Heart right ventricle (tissue), 16 donors: ENCODE measurements at regions not wholly inside any gene's neighbourhood (a gene's known extent, or its start where the extent isn't known, plus 50 kb on each side); places are given as distances from the start of the nearest gene placed in this dataset.
"Not testable (repeated sequence)": the region's sequence is repeated elsewhere in the genome, so short reads cannot be mapped to it uniquely, and the experiment has no call there.

ENCODE experiments used
- ATAC-seq, 8 donors: fragments of 200-7000 bp; cut with Tn5 transposase; one replicate each; pipeline ENCODE4 v1.9.1; 2020; ENCODE audit warnings: mild to moderate bottlenecking in 8 of 8, moderate library complexity in 8 of 8, moderate number of reproducible peaks in 1 of 8
- DNase-seq, 2 donors: peaks; one replicate each; pipeline ENCODE4 v3.0.0-alpha.2; 2020
- H3K27ac ChIP-seq, 10 donors: fragments of 200-600 bp; sonication (generic) in 2 of 10; one replicate each; pipeline versions ENCODE4 v1.5.0 to v1.8.0; 2020 to 2022; ENCODE audit warnings: mild to moderate bottlenecking in 3 of 10
- H3K27me3 ChIP-seq, 7 donors: fragments of 200-600 bp; one replicate each; pipeline ENCODE4 v1.8.0; 2021 to 2022; ENCODE audit warnings: mild to moderate bottlenecking in 2 of 7
- H3K36me3 ChIP-seq, 9 donors: fragments of 200-600 bp; sonication (generic) in 1 of 9; one replicate each; pipeline versions ENCODE4 v1.5.0 to v1.8.0; 2020 to 2022; ENCODE audit warnings: mild to moderate bottlenecking in 2 of 9
- H3K4me1 ChIP-seq, 9 donors: fragments of 200-600 bp; sonication (generic) in 1 of 9; one replicate each; pipeline versions ENCODE4 v1.5.0 to v1.8.0; 2020 to 2022; ENCODE audit warnings: mild to moderate bottlenecking in 4 of 9
- H3K4me3 ChIP-seq, 10 donors: fragments of 200-600 bp; sonication (generic) in 2 of 10; one replicate each; pipeline versions ENCODE4 v1.5.0 to v1.8.0; 2020 to 2022; ENCODE audit warnings: mild to moderate bottlenecking in 7 of 10, moderate library complexity in 2 of 10
- H3K9me3 ChIP-seq, 11 donors: fragments of 200-600 bp in 10 of 11; sonication (generic) in 2 of 11; one replicate each; pipeline versions ENCODE4 v1.5.0 to v1.8.0; 2013 to 2022; ENCODE audit warnings: mild to moderate bottlenecking in 2 of 11, control low read depth in 1 of 11, moderate library complexity in 1 of 11
- CTCF ChIP-seq, 9 donors: fragments of 200-600 bp; sonication (generic) in 2 of 9; IDR thresholded peaks; one replicate each; pipeline versions ENCODE4 v1.5.0 to v1.8.0; 2021 to 2022; ENCODE audit warnings: antibody characterized with exemption in 9 of 9, mild to moderate bottlenecking in 5 of 9, moderate library complexity in 1 of 9
- WGBS, 2 donors: extraction: QIAGEN DNeasy Blood & Tissue Kit; methylation state at CpG; one replicate each; pipeline ENCODE4 v1.1.7; 2013; ENCODE audit warnings: inconsistent platforms in 1 of 2; 5-methylcytosine and 5-hydroxymethylcytosine counted together
- intact Hi-C, 10 donors: fragments of 100-400 bp; cut with DNase I; formaldehyde crosslinking; loops; one replicate each; pipeline versions ENCODE4 v1.11.1 to v1.14.2; 2022
- donor health status: Arrhythmogenic right ventricular cardiomyopathy.
- donor health status: ischemic (EF 13 %, LVEDD 7.1; RV severe dilation, severe dysfunction).
- donor health status: healthy with polysubstance abuse.
- donor health status: DM: no; HTN: yes; CAD: no.
- donor health status: DM: no; HTN: no; CAD: no.
- donor health status: ischemic (EF 25% LVEDD 6.9; RV normal size, moderate dysfunction).
- donor health status: ischemic (EF 25% LVEDD 5.7; RV mildly dilated, moderate dysfunction).
- donor health status: healthy.
- donor health status: DM: yes; HTN: yes; CAD: no.
- donor health status: Ischemic cardiomyopathy.
- donor health status: ischemic (EF 35%, LVEDD 5.7; RV mildly dilated, moderate dysfunction).
- donor health status: nonischemic (EF 11% LVEDD 7.7; RV severe dilation, severe dysfunction).
- donor health status: DM: yes; HTN: yes; CAD: no.
- donor health status: PGD.
- donor health status: ischemic (EF 29% LVEDD 5.4; RV normal size, mild dysfunction).
- donor health status: nonischemic (EF 23%, LVEDD 6.1; RV moderate dilation, normal function).

DNA sequence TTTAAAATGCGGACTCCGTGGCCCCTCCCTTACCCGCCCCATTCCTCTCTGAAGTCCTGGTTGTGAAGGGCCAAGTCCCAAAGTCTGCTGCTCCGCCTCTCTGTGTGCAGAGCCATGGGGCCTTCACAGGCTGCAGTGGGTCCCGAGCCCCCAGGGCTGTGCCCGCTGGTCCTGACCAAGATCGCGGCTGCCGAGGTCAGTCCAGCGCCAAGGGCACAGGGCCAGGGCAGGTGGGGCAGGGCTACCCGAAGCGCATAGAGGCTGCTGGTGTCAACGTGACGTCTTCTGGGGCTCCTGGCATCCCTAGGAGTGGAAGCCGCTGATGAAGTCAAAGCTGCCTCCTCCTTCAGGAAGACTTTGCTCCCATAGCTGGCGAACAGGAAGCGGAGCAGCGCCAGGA lies 858.8 kb downstream of the TUBA3C start:
- DNase-seq, H3K4me1 ChIP-seq, ATAC-seq, H3K36me3 ChIP-seq, H3K4me3 ChIP-seq, intact Hi-C loops, H3K27me3 ChIP-seq, H3K9me3 ChIP-seq, H3K27ac ChIP-seq: not testable (repeated sequence)
- 74 to 82% methylated on average over 14 to 16 of the region's 18 CpGs for WGBS, 2 donors

DNA sequence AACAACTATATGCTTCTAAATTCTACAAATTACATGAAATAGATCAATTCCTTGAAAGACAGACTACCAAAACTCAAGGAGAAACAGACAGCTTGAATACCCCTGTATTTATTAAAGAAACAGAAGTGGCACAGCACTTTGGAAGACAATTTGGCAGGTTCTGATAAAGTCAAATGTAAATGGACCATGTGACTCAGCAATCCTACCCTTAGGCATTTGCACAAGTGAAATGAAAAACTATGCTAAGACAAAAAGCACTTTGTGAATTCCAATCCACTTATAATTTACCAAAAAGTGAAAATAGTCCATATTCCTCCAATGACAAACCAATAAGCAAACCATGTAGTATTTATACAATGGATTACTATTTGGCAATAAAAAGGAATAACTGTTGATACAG lies 862.0 kb downstream of the TUBA3C start:
- H3K36me3 ChIP-seq, H3K4me3 ChIP-seq, H3K27me3 ChIP-seq, DNase-seq, H3K27ac ChIP-seq, H3K4me1 ChIP-seq, ATAC-seq, intact Hi-C loops, H3K9me3 ChIP-seq: not testable (repeated sequence)

DNA sequence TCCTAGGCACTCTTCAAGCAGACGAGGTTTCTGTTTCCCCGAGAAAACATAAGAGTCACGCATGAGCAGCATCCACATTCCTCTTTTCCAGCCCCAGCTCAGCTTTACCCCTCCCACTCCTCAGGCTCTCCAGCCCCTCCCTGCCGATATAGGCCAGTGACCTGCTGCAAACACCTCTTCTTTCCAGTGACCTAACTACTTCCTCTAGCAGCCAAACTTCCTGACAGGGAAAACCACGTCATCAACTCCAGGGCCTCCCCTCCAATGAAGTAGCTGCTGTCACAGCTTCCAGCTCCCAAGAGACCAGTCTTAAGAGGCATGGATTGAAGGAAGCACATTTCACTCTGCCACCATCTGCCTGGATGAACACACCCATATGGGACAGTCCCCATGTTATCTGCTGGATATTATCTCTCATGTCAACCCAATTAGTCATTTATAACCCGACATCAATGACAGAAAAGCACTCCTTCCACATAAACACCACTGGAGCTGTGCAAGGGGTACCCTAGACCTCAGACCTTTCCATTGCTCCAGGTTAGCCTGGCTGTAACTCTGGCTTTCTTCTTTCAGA lies 878.3 kb downstream of the TUBA3C start:
- H3K4me3 ChIP-seq, DNase-seq, H3K4me1 ChIP-seq, H3K36me3 ChIP-seq, H3K27me3 ChIP-seq, ATAC-seq, H3K9me3 ChIP-seq, H3K27ac ChIP-seq, intact Hi-C loops: not testable (repeated sequence)
- 53 to 60% methylated on average over 6 of the region's 6 CpGs for WGBS, 2 donors

DNA sequence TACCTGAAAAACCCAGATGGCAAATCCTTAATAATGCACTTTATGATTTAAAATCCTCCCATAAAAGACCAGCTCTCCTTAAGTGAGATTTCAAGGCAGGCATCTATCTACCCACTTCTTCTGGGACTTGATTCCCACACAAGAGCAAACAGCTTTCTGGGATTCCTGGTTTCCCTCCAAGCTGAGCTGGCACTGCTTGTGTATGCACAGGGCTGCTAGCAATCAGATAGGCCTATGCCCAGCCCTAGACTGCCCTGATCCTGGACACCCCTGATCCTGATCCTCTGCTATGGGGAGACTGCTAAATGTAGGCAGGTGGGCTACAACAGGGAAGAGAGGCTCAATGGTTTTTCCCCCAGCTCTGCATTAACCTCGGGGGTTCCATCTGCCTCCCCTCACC lies 880.7 kb downstream of the TUBA3C start:
- DNase-seq, H3K9me3 ChIP-seq, H3K27me3 ChIP-seq, H3K27ac ChIP-seq, H3K4me1 ChIP-seq, intact Hi-C loops, H3K4me3 ChIP-seq, H3K36me3 ChIP-seq: not testable (repeated sequence)
- peak in 1 of 8 donors; percentile 20 for ATAC-seq
- 39 to 50% methylated on average over 1 of the region's 1 CpG for WGBS, 2 donors

DNA sequence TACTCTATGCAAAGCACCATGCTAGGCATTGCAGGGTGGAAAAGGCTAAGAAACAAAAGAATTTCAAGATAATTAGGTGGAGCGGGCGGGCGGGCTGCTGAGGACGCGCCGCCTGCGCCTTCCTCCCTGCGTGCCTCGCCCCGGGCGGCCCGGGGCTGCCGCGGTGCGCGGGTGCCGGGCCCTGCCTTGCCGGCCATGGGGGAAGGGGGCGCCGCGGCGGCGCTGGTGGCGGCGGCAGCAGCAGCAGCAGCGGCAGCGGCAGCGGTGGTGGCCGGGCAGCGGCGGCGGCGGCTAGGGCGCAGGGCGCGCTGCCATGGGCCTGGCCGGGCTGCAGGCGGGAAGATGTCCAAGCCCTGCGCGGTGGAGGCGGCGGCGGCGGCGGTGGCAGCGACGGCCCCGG lies 884.3 kb downstream of the TUBA3C start:
- H3K4me3 ChIP-seq, H3K9me3 ChIP-seq, DNase-seq, ATAC-seq, intact Hi-C loops, H3K27ac ChIP-seq, H3K27me3 ChIP-seq, H3K36me3 ChIP-seq, H3K4me1 ChIP-seq: not testable (repeated sequence)
- 64 to 66% methylated on average over 48 of the region's 48 CpGs for WGBS, 2 donors

DNA sequence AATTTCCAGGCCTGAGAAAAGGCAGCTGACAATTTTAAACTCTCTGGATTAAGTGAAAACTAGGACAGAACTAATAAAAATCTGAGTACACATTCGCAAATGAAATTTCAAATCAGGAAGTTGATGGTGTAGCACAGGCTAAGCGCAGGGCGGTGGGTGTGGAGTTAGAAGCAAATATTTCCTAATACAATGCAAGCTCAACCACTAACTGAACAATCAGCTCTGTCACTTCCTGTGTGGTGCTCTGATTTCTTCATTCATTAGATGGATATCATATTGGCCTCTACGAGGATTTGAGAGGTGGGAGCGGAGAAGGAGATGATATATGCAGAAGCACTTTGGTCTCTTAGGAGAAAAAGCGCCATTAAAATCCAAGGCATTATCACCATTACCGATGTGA lies 885.0 kb downstream of the TUBA3C start:
- H3K9me3 ChIP-seq, H3K4me1 ChIP-seq, H3K4me3 ChIP-seq, DNase-seq, ATAC-seq, intact Hi-C loops, H3K27me3 ChIP-seq, H3K27ac ChIP-seq, H3K36me3 ChIP-seq: not testable (repeated sequence)
- WGBS, 2 donors: 78% methylated on average over 3 to 5 of the region's 7 CpGs

DNA sequence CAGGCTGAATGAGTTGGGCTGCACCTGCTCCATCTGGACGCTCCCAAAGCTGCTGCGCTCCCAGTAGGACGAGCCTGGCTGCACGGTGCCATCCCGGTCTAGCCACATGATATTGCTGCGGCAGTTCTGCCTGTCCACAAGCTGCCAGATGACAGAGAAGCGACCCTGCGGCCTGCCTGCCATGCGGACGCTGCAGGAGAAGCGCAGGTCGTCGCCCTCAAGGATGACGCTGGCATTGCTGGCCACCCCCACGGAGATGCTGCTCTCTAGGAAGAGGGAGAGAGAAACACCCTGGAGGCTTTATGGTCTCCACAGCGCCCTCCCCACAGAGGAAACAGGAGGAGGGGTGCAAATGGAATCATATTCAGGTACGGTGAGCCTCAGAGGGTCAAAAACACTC lies 887.3 kb downstream of the TUBA3C start:
- H3K36me3 ChIP-seq, DNase-seq, H3K4me1 ChIP-seq, H3K27ac ChIP-seq, ATAC-seq, H3K27me3 ChIP-seq, H3K9me3 ChIP-seq, H3K4me3 ChIP-seq, intact Hi-C loops: not testable (repeated sequence)
- WGBS, 2 donors: 71 to 73% methylated on average over 5 to 15 of the region's 17 CpGs

DNA sequence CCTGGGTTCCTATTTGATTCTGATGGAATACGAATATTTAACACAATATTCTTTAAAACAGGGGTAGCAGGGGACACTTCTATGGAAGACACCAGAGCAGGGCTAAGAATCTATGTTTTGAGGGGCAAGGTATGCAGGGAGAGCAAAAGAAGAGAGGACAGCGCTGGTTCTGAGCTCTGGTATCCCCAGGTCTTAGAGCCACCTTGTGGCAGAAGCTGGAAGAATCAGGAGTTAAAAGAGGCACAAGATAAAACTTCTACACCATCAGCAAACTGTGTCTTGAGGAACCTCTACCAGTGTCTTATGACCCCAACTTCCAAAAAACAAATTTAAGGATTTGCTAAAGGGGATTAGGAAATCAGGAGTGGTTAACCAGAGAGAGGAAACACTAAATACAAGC lies 894.8 kb downstream of the TUBA3C start:
- H3K27me3 ChIP-seq, DNase-seq, intact Hi-C loops, H3K9me3 ChIP-seq, H3K36me3 ChIP-seq, H3K4me3 ChIP-seq, H3K27ac ChIP-seq, H3K4me1 ChIP-seq: not testable (repeated sequence)
- TF ChIP-seq CTCF (IDR thresholded peaks at IDR 0.05): peak in 1 of 9 donors; percentile 11
- peak in 1 of 8 donors; percentile 39 for ATAC-seq
- WGBS, 2 donors: 19 to 42% methylated on average over 1 to 2 of the region's 2 CpGs

- H3K27me3 ChIP-seq, ATAC-seq, H3K9me3 ChIP-seq, H3K27ac ChIP-seq, intact Hi-C loops, H3K4me3 ChIP-seq, H3K4me1 ChIP-seq, H3K36me3 ChIP-seq, DNase-seq: not testable (repeated sequence)
- 75 to 76% methylated on average over 4 of the region's 4 CpGs for WGBS, 2 donors
Observed at GRCh38 chr13:18285663-18286062, 896.0 kb downstream of the TUBA3C start.

DNA sequence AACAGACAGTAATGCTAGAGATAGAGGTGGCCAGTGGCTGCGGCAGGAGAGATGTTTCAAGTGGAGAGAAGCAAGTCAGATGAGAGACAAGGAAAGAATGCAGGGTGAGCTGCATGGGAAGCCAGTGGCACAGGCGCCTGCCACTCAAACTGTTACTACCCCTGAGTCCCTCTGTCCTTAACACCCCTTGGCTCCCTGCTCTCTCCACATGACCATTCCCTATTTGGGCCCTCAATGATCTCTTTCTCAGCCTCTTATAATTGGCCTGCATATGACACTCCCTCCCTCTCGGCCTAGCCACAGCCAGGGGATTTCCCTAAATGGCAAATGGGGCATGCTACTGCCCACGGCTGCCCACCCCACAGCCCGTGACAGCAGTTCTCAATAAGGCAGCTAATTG lies 897.6 kb downstream of the TUBA3C start:
- H3K27ac ChIP-seq, H3K9me3 ChIP-seq, H3K4me1 ChIP-seq, H3K4me3 ChIP-seq, intact Hi-C loops, H3K36me3 ChIP-seq, H3K27me3 ChIP-seq, DNase-seq: not testable (repeated sequence)
- peak in 3 of 8 donors; percentile 42 to 52 (median 43) for ATAC-seq
- WGBS, 2 donors: 63 to 64% methylated on average over 2 of the region's 5 CpGs

DNA sequence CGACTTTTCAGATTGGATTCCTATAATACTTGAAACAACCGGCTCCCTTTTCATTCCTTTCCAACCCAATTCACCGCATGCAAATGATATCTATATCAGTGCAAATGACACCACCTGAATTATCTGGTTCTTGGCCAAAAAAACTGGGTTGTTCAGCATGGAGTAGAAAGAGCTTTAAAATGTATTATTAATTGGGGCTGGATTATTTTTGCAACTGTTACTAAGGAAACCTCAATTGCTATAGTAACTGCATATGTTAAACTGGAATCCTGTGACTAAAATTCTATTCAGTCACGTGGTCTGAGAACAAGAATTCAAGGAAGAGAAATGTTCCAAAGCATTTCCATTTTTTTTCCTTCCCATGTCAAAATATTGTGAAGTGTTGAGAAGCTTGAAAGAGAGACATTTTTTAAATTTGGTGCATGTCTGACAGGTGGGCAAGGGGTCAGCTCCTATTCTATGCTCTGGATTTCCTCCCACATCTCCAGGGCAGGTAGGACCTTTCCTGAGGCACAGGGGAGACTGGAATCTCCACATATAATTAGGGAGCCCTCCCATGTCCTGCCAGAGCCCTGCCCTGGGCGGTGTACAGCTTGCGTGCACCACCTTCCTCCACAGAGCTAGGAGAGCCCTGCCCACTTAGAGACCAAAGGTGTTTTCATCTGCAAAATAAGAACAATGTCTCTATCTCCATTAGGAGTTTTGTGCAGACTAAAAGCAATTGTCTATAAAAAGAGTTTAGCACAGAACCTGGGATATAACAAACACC lies 899.6 kb downstream of the TUBA3C start:
- H3K4me1 ChIP-seq, H3K27ac ChIP-seq, H3K27me3 ChIP-seq, DNase-seq, intact Hi-C loops, H3K36me3 ChIP-seq, H3K4me3 ChIP-seq, H3K9me3 ChIP-seq, ATAC-seq: not testable (repeated sequence)
- WGBS, 2 donors: 21 to 42% methylated on average over 2 to 3 of the region's 6 CpGs
